H1 (cell line): ENCODE measurements at regions not wholly inside any gene's neighbourhood (a gene's known extent, or its start where the extent isn't known, plus 50 kb on each side); places are given as distances from the start of the nearest gene placed in this dataset.

Experiments
- CBX8 ChIP-seq: fragments of 300-800, 300-1000 bp; sonication (generic); IDR thresholded peaks from 2 replicates; pipeline ENCODE4 v1.7.1; 2016; ENCODE audit warnings: low read depth, low read length, borderline replicate concordance
- CHD7 ChIP-seq: fragments of 300-600 bp; sonication (generic); IDR thresholded peaks from 2 replicates; pipeline ENCODE4 v1.7.1; 2012; ENCODE audit warnings: low read length, moderate library complexity, mild to moderate bottlenecking, inconsistent platforms; ENCODE audit not compliant: insufficient replicate concordance
- SP4 ChIP-seq: IDR thresholded peaks from 2 replicates; pipeline ENCODE4 v1.6.1; 2012; ENCODE audit warnings: low read length, inconsistent platforms

GRCh38 chr1:90504509-90504908 lies 212.6 kb downstream of the BARHL2 start (continued):
- no peak for TF ChIP-seq CHD7
- no peak for TF ChIP-seq SP4
- TF ChIP-seq CBX8, result no peak
